Fibroblast of peridontal ligament (primary cell): ENCODE measurements at regions not wholly inside any gene's neighbourhood (a gene's known extent, or its start where the extent isn't known, plus 50 kb on each side); places are given as distances from the start of the nearest gene placed in this dataset.
A peak's percentile ranks its signal among the peaks of the same experiment; 100 is the strongest.

Source experiments
- DNase-seq: peaks from one replicate; pipeline ENCODE4 v3.0.0-alpha.2; 2010; ENCODE audit errors: extremely low read depth

DNA sequence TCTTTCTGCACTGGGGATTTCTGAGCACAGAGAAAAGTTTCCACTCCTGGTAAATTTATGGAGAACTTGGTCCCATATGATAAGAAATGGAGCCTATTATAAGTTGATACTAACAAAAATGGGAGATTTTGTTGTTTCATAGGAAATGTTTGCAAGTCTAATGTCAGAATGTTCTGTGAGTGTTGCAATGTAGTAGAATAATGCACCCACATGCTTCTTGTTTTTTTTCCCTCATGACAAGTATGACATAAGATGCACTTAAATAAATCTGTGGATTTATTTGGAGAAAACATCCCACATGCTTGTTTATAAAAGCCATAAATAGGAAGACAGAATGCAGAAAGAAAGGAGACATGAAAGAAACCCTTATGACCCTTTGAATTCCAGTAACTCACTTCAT is 50.8 kb upstream of the KCNJ6 start:
- DNase-seq: no peak

- no peak for DNase-seq
These were observed 52.5 kb upstream of the KCNJ6 start for GRCh38 chr21:37968744-37969143.

DNA sequence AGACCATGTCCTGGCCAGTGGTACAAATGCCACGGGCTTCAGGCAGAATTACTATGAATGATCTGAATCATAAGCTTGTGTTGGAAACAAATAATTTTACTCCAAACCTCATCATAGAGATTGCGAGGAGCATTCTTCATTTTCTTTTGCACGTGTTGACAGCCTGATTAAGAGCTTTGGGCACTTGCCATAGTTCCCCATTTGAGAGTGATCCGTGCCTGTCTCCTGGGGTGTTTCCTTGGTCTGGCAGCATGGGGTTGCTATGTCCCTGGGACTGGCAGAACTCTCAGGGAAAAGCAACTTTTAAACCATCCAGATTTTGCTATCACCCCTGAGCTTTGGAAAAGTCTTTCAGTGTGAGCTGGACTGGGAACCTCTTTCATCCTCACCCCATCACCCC is 54.3 kb upstream of the KCNJ6 start:
- no peak for DNase-seq

GRCh38 chr21:37971390-37971950 is 55.2 kb upstream of the KCNJ6 start:
- no peak for DNase-seq

GRCh38 chr21:37974081-37974480 is 57.8 kb upstream of the KCNJ6 start:
- no peak for DNase-seq

DNA sequence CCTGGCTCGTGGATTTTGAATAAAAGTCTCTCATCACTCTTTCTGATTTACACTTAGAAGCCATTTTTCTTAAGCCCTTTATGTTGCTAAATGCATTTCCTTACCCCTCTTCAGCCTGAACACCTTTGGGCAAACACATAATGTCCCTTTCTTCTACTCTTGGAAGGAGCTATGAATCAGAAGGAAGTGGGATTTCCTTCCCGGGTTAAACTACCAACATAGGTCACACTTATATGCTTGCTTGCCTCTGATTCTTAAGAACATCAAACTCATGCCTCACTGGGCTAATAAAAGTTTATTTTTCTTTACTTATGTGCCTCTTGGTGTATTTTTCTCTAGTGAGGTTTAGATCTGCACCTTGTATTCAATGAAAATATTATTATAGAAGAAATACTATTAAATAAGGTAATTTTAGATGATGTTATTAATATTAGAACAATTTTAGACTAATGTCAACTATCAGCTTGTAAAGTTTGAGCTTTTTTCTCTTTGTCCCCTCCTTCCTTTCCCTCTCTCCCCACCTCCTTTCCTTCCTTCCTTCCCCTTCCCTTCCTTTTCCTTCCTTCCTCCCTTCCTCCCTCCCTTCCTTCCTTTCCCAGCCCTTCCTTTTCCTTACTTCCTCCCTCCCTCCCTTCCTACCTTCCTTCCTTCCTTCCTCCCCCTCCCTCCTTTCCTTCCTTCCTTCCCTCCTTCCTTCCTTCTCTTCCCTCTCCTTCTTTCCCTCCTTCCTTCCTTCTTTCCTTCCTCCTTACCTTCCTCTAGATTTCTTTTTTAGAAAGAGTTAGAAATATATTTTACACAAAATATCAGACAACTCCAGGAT is 66.5 kb upstream of the KCNJ6 start:
- no peak for DNase-seq

DNA sequence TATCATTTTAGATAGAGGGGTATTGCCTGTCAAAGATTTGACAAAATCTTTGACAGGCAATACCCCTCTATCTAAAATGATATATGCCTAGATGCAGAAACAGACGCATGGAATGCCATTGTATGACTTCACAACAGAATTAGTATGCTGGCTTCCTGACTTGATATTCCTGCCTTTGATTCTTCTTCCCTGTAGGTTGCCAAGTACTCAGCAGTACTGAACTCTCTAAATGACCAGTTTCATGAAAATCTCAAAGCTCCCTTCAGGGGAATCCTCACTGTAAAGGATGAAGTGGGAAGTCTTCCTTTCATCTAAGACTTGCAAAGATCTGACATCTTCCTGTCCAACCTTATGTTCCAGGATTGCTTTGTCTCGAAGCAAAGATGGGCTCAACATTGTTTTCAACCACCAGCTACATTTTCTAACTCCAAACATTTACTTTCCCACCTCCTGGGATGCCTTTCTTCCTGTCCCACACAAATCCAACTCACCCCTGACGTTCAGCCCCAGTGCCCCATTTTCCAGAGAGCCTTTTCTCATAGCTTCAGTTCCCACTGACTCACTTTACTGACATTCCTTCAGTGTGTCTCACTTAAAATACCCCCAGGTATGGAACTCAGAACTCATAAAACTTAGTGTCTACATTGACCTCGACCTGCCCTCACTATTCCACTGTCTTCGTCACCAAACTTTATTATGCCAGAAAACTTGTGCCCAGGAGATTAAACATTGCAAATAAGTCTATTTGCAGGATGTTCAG is 67.3 kb upstream of the KCNJ6 start:
- no peak for DNase-seq

- no peak for DNase-seq
These were observed 68.2 kb upstream of the KCNJ6 start for GRCh38 chr21:37984416-37984815.

GRCh38 chr21:37986000-37986399 is 69.7 kb upstream of the KCNJ6 start:
- DNase-seq: no peak

GRCh38 chr21:37986751-37987399 is 70.6 kb upstream of the KCNJ6 start:
- DNase-seq: no peak

GRCh38 chr21:37987668-37988067 is 71.4 kb upstream of the KCNJ6 start:
- DNase-seq: no peak

- no peak for DNase-seq
These were observed 76.8 kb upstream of the KCNJ6 start for GRCh38 chr21:37993071-37993470.

- DNase-seq: no peak
These were observed 78.0 kb upstream of the KCNJ6 start for GRCh38 chr21:37994211-37994610.

GRCh38 chr21:38012672-38013071 is 96.4 kb upstream of the KCNJ6 start:
- DNase-seq: no peak

GRCh38 chr21:38013741-38014140 is 97.5 kb upstream of the KCNJ6 start:
- DNase-seq: no peak

DNA sequence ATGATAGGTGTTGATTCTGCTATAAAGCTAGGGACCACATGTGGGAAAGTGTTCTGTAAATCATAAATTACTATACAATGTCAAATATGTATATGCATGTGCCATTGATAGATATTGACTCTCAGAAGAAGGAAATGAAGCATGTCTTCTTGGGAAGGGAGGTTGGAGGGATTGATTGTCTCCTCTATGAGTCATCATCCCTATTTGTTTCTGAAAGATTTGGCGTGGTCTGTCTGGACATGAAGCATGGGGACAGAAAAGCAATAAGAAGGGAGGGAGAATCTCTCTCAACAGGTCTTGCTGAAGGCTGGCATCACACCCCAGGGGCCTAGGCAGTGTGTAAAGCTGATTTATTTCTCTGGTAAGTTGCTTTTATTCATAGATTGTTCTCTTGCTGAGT is 98.0 kb upstream of the KCNJ6 start:
- no peak for DNase-seq

- peak; percentile 1 for DNase-seq
These were observed 111.7 kb upstream of the KCNJ6 start for GRCh38 chr21:38027901-38028498.

DNA sequence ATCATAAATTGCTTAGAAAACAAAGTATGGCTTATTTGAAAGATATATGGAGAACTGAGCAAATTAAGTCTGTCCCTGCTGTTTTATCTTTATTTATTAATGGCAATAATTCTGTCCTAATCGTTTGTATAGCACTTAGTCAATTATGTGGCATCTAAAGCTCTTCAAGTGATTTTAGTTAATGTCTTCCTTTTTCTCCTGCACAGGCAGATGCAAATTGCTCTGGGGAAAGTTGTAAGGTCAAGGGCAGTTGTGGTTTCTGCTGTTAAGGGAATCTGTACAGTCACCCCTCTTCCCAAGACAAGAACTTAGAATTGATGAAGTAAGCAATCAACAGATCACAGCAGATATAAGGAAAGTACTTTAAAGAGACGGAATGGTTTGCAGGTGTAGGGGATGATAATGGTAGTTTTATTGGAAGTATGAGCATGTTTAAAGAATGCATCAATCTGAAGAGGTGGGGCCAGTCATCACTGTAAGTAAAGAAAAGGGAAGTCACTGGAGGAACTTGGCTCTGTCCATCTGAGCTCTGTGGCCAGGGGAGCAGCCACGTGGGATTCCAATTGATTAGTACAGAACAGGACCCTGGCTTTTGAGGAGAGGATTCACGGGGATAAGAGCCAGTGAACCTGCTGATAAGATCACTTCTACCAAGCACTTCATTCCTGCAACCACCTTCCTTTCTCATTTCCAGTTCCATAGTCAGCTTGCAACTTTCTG is 116.0 kb upstream of the KCNJ6 start:
- no peak for DNase-seq

DNA sequence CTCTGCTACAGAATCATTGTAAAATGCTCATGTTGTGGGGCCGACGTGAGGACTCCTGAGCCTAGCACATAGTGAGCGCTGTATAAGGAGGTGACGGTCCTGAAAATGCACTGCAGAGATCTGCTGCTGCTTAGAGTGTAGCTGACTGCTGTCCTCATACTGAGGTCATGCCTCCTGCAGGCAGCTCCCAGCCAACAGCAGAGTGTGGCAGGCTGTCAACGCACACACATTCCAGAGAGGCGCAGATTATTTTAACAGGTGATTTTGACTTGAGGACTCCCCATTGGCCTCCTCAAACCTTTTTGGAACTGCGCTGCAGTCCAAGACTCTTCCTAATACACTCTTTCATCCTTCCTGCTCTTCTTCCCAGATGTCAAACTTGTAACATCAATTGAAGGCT is 119.8 kb upstream of the KCNJ6 start:
- DNase-seq: no peak

DNA sequence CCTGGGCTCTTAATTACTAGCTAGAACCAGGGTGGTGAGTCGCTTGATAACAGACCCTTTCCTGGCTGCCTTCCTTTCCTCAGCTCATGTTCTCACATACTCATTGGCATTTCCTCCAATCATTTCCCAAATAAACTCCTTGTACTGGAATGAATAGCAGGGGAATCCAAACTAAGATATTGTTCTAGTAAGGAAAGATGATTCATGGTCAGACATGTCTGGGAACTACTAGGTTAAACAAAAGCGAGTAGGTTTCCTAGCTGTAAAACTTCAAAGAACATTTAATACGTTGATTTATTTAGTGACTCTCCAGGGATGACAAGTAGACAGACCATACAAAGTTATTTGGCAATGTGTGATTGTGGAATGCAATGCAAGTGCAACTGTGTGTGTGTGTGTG is 121.2 kb upstream of the KCNJ6 start:
- no peak for DNase-seq

DNA sequence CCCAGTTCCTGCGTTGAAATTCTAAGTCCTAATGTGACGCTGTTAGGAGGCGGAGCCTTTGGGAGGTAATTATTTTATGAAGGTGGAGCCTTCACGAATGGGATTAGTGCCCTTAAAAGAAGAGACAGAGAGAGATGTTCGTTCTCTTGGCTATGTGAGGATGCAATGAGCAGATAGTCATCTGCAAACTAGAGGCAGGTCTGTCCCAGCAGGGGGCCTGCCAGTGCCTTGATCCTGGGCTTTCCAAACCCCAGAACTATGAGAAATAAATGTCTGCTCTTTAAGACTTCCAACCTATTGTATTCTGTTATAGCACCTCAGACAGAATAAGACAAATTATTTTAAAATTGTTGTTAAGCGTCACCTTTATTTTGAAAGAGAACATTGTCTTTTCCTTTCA is 123.1 kb upstream of the KCNJ6 start:
- DNase-seq: no peak
